Mesenchymal stem cell (in vitro differentiated cells and primary cell): ENCODE measurements at regions not wholly inside any gene's neighbourhood (a gene's known extent, or its start where the extent isn't known, plus 50 kb on each side); places are given as distances from the start of the nearest gene placed in this dataset.
A peak's percentile ranks its signal among the peaks of the same experiment; 100 is the strongest.

Source experiments
- DNase-seq: peaks from one replicate; pipeline ENCODE4 v3.0.0-alpha.2; 2013
- H2AFZ ChIP-seq: one replicate; pipeline ENCODE4 v1.6.1; 2013; ENCODE audit warnings: low read depth, mild to moderate bottlenecking, control low read depth, inconsistent platforms, low read length, moderate library complexity
- H2AK5ac ChIP-seq: 2 replicates; pipeline ENCODE4 v1.6.1; 2013; ENCODE audit warnings: low read length, moderate library complexity, mild to moderate bottlenecking, inconsistent platforms; ENCODE audit not compliant: severe bottlenecking
- H2BK120ac ChIP-seq: one replicate; pipeline ENCODE4 v1.6.1; 2013; ENCODE audit warnings: low read depth, mild to moderate bottlenecking, inconsistent platforms, low read length, moderate library complexity
- H2BK12ac ChIP-seq, 2 experiments: one replicate each; pipeline ENCODE4 v1.6.1; 2013; ENCODE audit warnings: inconsistent platforms in 2 of 2, low read length in 2 of 2, mild to moderate bottlenecking in 2 of 2, moderate library complexity in 2 of 2, control low read depth in 1 of 2
- H2BK15ac ChIP-seq: one replicate; pipeline ENCODE4 v1.6.1; 2013; ENCODE audit warnings: mild to moderate bottlenecking, low read depth, inconsistent platforms; ENCODE audit not compliant: poor library complexity, severe bottlenecking
- H2BK5ac ChIP-seq: 2 replicates; pipeline ENCODE4 v1.6.1; 2013; ENCODE audit warnings: low read depth, mild to moderate bottlenecking, low read length, control low read depth, inconsistent platforms; ENCODE audit not compliant: poor library complexity, severe bottlenecking
- H3K14ac ChIP-seq, 2 experiments: one replicate each; pipeline ENCODE4 v1.6.1; 2013; ENCODE audit warnings: inconsistent platforms in 2 of 2, low read length in 2 of 2, control low read depth in 1 of 2, mild to moderate bottlenecking in 1 of 2, moderate library complexity in 1 of 2
- H3K18ac ChIP-seq, 2 experiments: one replicate each; pipeline ENCODE4 v1.6.1; 2013; ENCODE audit warnings: inconsistent platforms in 2 of 2, low read length in 2 of 2, control low read depth in 1 of 2, low read depth in 1 of 2, mild to moderate bottlenecking in 1 of 2
- H3K23ac ChIP-seq, 2 experiments: one replicate each; pipeline ENCODE4 v1.6.1; 2013; ENCODE audit warnings: inconsistent platforms in 2 of 2, low read length in 2 of 2, mild to moderate bottlenecking in 2 of 2, moderate library complexity in 2 of 2, control low read depth in 1 of 2
- H3K27ac ChIP-seq: 2 replicates; pipeline ENCODE4 v1.5.1; 2013; ENCODE audit warnings: mild to moderate bottlenecking, moderate library complexity, low read length, control low read depth, inconsistent platforms; ENCODE audit not compliant: poor library complexity, severe bottlenecking
- H3K27me3 ChIP-seq, 2 experiments: 2 replicates each; pipeline versions ENCODE4 v1.6.1 to v1.7.0; 2013; ENCODE audit warnings: low read length in 2 of 2, mild to moderate bottlenecking in 2 of 2, moderate library complexity in 2 of 2, control low read depth in 1 of 2, inconsistent platforms in 1 of 2; ENCODE audit not compliant: control insufficient read depth in 1 of 2, insufficient read depth in 1 of 2
- H3K36me3 ChIP-seq, 2 experiments: 2 replicates each; pipeline versions ENCODE4 v1.6.1 to v1.7.0; 2013; ENCODE audit warnings: low read length in 2 of 2, control low read depth in 1 of 2, inconsistent platforms in 1 of 2, low read depth in 1 of 2, mild to moderate bottlenecking in 1 of 2; ENCODE audit not compliant: insufficient read depth in 2 of 2, control insufficient read depth in 1 of 2
- H3K4ac ChIP-seq, 2 experiments: one replicate each; pipeline ENCODE4 v1.6.1; 2013; ENCODE audit warnings: inconsistent platforms in 2 of 2, low read length in 2 of 2, mild to moderate bottlenecking in 2 of 2, moderate library complexity in 2 of 2, control low read depth in 1 of 2, low read depth in 1 of 2
- H3K4me1 ChIP-seq: 2 replicates; pipeline ENCODE4 v1.6.1; 2013; ENCODE audit warnings: low read depth, low read length, control low read depth; ENCODE audit not compliant: control insufficient read depth, insufficient read depth
- H3K4me2 ChIP-seq: 2 replicates; pipeline ENCODE4 v1.6.1; 2013; ENCODE audit warnings: low read length, mild to moderate bottlenecking, inconsistent platforms; ENCODE audit not compliant: poor library complexity, severe bottlenecking
- H3K4me3 ChIP-seq, 2 experiments: 2 replicates each; pipeline versions ENCODE4 v1.5.1 to v1.7.0; 2013; ENCODE audit warnings: low read length in 2 of 2, mild to moderate bottlenecking in 2 of 2, control low read depth in 1 of 2, low read depth in 1 of 2; ENCODE audit not compliant: insufficient read depth in 1 of 2
- H3K79me1 ChIP-seq: replicated peaks from 2 replicates; pipeline ENCODE4 v1.6.1; 2013; ENCODE audit warnings: mild to moderate bottlenecking, control low read depth, low read length, inconsistent platforms; ENCODE audit not compliant: poor library complexity, severe bottlenecking
- H3K9ac ChIP-seq: 2 replicates; pipeline ENCODE4 v1.7.0; 2013; ENCODE audit warnings: mild to moderate bottlenecking, low read length, moderate library complexity
- H3K9me3 ChIP-seq: 2 replicates; pipeline ENCODE4 v1.7.0; 2013; ENCODE audit warnings: mild to moderate bottlenecking, low read length; ENCODE audit not compliant: control insufficient read depth
- H4K8ac ChIP-seq: one replicate; pipeline ENCODE4 v1.6.1; 2013; ENCODE audit warnings: inconsistent platforms, mild to moderate bottlenecking, low read length, moderate library complexity
- H4K91ac ChIP-seq: one replicate; pipeline ENCODE4 v1.6.1; 2013; ENCODE audit warnings: mild to moderate bottlenecking, low read length, inconsistent platforms
- WGBS: methylation state at CpG from one replicate; pipeline ENCODE4 v1.1.7; 2013; ENCODE audit warnings: mixed read lengths; 5-methylcytosine and 5-hydroxymethylcytosine counted together

DNA sequence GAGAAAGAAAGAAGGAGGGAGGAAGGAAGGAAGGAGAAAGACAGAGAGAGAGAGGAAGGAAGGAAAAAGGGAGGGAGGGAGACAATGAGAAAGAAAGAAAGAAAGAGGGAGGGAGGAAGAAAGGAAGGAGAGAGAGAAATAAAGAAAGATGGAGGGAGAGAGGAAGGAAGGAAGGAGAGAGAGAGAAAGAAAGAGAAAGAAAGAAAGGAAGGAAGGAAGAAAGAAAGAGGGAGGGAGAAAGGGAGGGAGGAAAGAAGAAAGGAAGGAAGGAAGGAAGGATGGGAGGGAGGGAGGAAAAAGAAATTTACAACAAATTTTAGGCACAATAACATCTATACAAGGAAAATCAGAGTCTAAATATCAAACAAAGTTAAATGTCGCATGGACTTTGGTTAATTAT lies 332.6 kb upstream of the KLF6 start:
- Histone ChIP-seq H3K14ac (no peak overlapping the region), H3K4me2 (no peak overlapping the region), H2AK5ac (no peak overlapping the region), H3K9ac (no peak overlapping the region), H3K36me3 (no peaks in the 10 kb centered on the region), H3K4me3 (no peak overlapping the region), H4K91ac (no peak overlapping the region), H2BK5ac (no peak overlapping the region), H3K4ac (no peak overlapping the region), H3K79me1 (no peaks in the 10 kb centered on the region), H2BK15ac (no peak overlapping the region), H3K18ac (no peak overlapping the region), H3K27ac (no peak overlapping the region), H3K23ac (no peak overlapping the region), H3K9me3 (peaks cover 8% of the 10 kb centered on the region), H4K8ac (no peak overlapping the region), H3K4me1 (no peaks in the 10 kb centered on the region), H3K27me3 (no peaks in the 10 kb centered on the region), H2BK120ac (no peak overlapping the region), H2BK12ac (peak overlapping the region in 1 of 2 experiments; percentile 66), H2AFZ (no peak overlapping the region)
- no peak for DNase-seq
- 97% methylated on average over 1 of the region's 1 CpG for WGBS

DNA sequence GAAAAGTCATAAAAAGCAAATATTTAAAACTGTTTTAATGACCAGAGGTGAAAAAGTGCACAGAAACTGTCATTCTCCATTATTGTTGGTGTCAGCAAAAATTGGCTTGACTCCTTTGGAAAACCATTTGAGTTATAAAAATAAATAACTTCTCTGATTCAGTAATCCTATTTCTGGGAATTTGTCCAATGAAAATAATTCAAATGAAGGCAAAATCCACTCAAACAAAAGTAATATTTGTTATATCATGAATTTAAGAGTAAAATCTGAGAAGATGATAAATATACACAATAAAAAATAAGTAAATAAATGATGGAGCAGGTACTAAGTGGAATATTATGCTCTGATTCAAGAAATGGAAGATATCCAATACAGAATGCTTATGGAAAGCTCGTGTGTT lies 326.6 kb upstream of the KLF6 start:
- H2BK12ac ChIP-seq, result no peak overlapping the region
- H2AFZ ChIP-seq, result no peak overlapping the region
- H3K14ac ChIP-seq, result no peak overlapping the region
- H3K27ac ChIP-seq, result no peak overlapping the region
- no peak overlapping the region for H4K8ac ChIP-seq
- no peak overlapping the region for H3K4me3 ChIP-seq
- no peak overlapping the region for H2BK120ac ChIP-seq
- H3K4me1 ChIP-seq, result no peaks in the 10 kb centered on the region
- no peak overlapping the region for H3K23ac ChIP-seq
- no peak overlapping the region for H2AK5ac ChIP-seq
- no peak overlapping the region for H2BK15ac ChIP-seq
- H3K4me2 ChIP-seq, result no peak overlapping the region
- no peak overlapping the region for H3K9ac ChIP-seq
- peaks cover 8% of the 10 kb centered on the region for H3K9me3 ChIP-seq
- DNase-seq, result no peak
- H3K4ac ChIP-seq, result no peak overlapping the region
- no peaks in the 10 kb centered on the region for H3K27me3 ChIP-seq
- no peak overlapping the region for H4K91ac ChIP-seq
- no peaks in the 10 kb centered on the region for H3K36me3 ChIP-seq
- H3K18ac ChIP-seq, result no peak overlapping the region
- no peaks in the 10 kb centered on the region for H3K79me1 ChIP-seq
- no peak overlapping the region for H2BK5ac ChIP-seq
- WGBS, result no CpG with 5 or more reads among the region's 1 CpG

DNA sequence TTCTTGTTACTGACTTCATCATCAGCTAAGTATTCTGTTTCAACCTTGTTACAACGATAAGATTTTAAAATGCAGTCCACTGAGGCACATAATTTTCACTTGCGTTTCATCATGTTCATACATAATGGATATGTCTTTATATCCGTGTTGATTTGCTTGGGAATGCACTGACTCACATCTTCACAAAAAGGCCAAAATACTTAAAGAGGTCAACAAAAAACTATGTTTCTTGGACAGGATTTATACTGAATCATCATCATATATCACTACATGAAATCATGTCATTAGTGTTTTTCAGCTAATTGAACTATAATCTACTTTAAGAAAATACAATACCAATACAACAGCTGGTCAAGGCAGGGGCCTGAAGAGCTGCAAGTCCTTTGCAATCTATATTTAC lies 324.5 kb upstream of the KLF6 start:
- H3K79me1 ChIP-seq, result no peaks in the 10 kb centered on the region
- no peak overlapping the region for H2BK12ac ChIP-seq
- H3K4me3 ChIP-seq, result no peak overlapping the region
- no peaks in the 10 kb centered on the region for H3K36me3 ChIP-seq
- H3K14ac ChIP-seq, result no peak overlapping the region
- no peak overlapping the region for H4K8ac ChIP-seq
- H3K27ac ChIP-seq, result no peak overlapping the region
- no peak overlapping the region for H2AK5ac ChIP-seq
- no peak overlapping the region for H4K91ac ChIP-seq
- H2BK15ac ChIP-seq, result no peak overlapping the region
- no peak overlapping the region for H3K23ac ChIP-seq
- 60% methylated on average over 3 of the region's 3 CpGs for WGBS
- no peaks in the 10 kb centered on the region for H3K27me3 ChIP-seq
- no peak overlapping the region for H3K18ac ChIP-seq
- no peak overlapping the region for H2AFZ ChIP-seq
- no peaks in the 10 kb centered on the region for H3K9me3 ChIP-seq
- H3K4me2 ChIP-seq, result no peak overlapping the region
- no peak overlapping the region for H3K9ac ChIP-seq
- no peak overlapping the region for H2BK120ac ChIP-seq
- no peaks in the 10 kb centered on the region for H3K4me1 ChIP-seq
- H2BK5ac ChIP-seq, result no peak overlapping the region
- DNase-seq, result peak; percentile 54
- H3K4ac ChIP-seq, result no peak overlapping the region

DNA sequence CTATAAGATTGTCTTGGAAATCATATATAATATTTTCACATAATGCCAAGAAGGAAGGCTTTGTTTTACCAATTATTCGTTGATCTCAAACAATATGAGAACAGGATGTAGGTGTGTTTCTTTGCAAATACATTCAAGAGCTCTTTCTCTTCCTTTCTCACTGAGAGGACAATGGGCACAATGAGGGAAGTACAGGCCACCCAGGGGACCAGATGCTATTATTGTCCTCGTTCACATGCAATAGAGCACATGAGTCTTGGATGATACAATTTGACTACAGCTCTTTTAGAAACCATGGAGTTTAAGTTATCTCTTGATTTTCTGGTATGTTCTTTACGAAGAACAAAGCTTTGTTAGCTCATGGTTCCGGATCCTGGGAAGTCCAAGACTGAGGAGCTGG lies 323.7 kb upstream of the KLF6 start:
- Histone ChIP-seq H3K27ac (no peak overlapping the region), H2BK5ac (no peak overlapping the region), H3K79me1 (no peaks in the 10 kb centered on the region), H3K18ac (no peak overlapping the region), H3K4me1 (no peaks in the 10 kb centered on the region), H3K9me3 (no peaks in the 10 kb centered on the region), H3K36me3 (no peaks in the 10 kb centered on the region), H3K4me2 (no peak overlapping the region), H4K8ac (no peak overlapping the region), H3K14ac (no peak overlapping the region), H2AFZ (no peak overlapping the region), H3K4ac (no peak overlapping the region), H3K9ac (no peak overlapping the region), H3K23ac (no peak overlapping the region), H3K27me3 (no peaks in the 10 kb centered on the region), H2BK15ac (no peak overlapping the region), H2BK120ac (no peak overlapping the region), H2BK12ac (no peak overlapping the region), H2AK5ac (no peak overlapping the region), H4K91ac (no peak overlapping the region), H3K4me3 (no peak overlapping the region)
- 97% methylated on average over 3 of the region's 4 CpGs for WGBS
- DNase-seq, result no peak
